Smooth muscle cell (in vitro differentiated cells): ENCODE measurements at regions not wholly inside any gene's neighbourhood (a gene's known extent, or its start where the extent isn't known, plus 50 kb on each side); places are given as distances from the start of the nearest gene placed in this dataset.

Source experiments
- DNase-seq: peaks from one replicate; lab custom pipeline; 2025; ENCODE audit not compliant: unreplicated experiment; lab: John Stamatoyannopoulos, UW
- H2AFZ ChIP-seq: fragments of 200-600 bp; sonication (generic); 2 replicates; pipeline ENCODE4 v1.6.0; 2016; ENCODE audit warnings: antibody characterized with exemption, low read depth, mild to moderate bottlenecking
- H3F3A ChIP-seq: fragments of 200-600 bp; sonication (generic); 2 replicates; pipeline ENCODE4 v1.6.0; 2017; ENCODE audit warnings: antibody characterized with exemption, low read depth
- H3K27ac ChIP-seq: fragments of 200-600 bp; sonication (generic); 2 replicates; pipeline ENCODE4 v1.5.1; 2016; ENCODE audit warnings: low read depth, mild to moderate bottlenecking
- H3K27me3 ChIP-seq: fragments of 200-600 bp; sonication (generic); 2 replicates; pipeline ENCODE4 v1.6.1; 2016; ENCODE audit warnings: low read depth, mild to moderate bottlenecking
- H3K36me3 ChIP-seq: fragments of 200-600 bp; sonication (generic); 2 replicates; pipeline ENCODE4 v1.5.1; 2016; ENCODE audit warnings: low read depth
- H3K4me1 ChIP-seq: fragments of 200-600 bp; sonication (generic); 2 replicates; pipeline ENCODE4 v1.5.1; 2016; ENCODE audit warnings: low read depth
- H3K4me2 ChIP-seq: fragments of 200-600 bp; sonication (generic); 2 replicates; pipeline ENCODE4 v1.6.0; 2016; ENCODE audit warnings: mild to moderate bottlenecking
- H3K4me3 ChIP-seq: fragments of 200-600 bp; sonication (generic); 2 replicates; pipeline ENCODE4 v1.5.1; 2016; ENCODE audit warnings: mild to moderate bottlenecking
- H3K79me2 ChIP-seq: fragments of 200-600 bp; sonication (generic); 2 replicates; pipeline ENCODE4 v1.6.0; 2016; ENCODE audit warnings: low read depth, mild to moderate bottlenecking
- H3K9ac ChIP-seq: fragments of 200-600 bp; sonication (generic); 2 replicates; pipeline ENCODE4 v1.6.0; 2016; ENCODE audit warnings: low read depth
- H3K9me3 ChIP-seq: fragments of 200-600 bp; sonication (generic); replicated peaks from 2 replicates; pipeline ENCODE4 v1.5.1; 2016; ENCODE audit warnings: low read depth
- H4K20me1 ChIP-seq: fragments of 200-600 bp; sonication (generic); 2 replicates; pipeline ENCODE4 v1.6.0; 2016; ENCODE audit warnings: low read depth
- WGBS: methylation state at CpG from one replicate; pipeline ENCODE4 v1.1.7; 2016; ENCODE audit warnings: low lambda C conversion rate; 5-methylcytosine and 5-hydroxymethylcytosine counted together
- TF ChIP-seq, protein P1 (sequence below): fragments of 200-600 bp; sonication (generic); IDR thresholded peaks from 2 replicates; pipeline ENCODE4 v1.5.1; 2017; ENCODE audit warnings: borderline replicate concordance, mild to moderate bottlenecking, antibody characterized with exemption; ENCODE audit not compliant: insufficient read depth, poor library complexity, severe bottlenecking

DNA sequence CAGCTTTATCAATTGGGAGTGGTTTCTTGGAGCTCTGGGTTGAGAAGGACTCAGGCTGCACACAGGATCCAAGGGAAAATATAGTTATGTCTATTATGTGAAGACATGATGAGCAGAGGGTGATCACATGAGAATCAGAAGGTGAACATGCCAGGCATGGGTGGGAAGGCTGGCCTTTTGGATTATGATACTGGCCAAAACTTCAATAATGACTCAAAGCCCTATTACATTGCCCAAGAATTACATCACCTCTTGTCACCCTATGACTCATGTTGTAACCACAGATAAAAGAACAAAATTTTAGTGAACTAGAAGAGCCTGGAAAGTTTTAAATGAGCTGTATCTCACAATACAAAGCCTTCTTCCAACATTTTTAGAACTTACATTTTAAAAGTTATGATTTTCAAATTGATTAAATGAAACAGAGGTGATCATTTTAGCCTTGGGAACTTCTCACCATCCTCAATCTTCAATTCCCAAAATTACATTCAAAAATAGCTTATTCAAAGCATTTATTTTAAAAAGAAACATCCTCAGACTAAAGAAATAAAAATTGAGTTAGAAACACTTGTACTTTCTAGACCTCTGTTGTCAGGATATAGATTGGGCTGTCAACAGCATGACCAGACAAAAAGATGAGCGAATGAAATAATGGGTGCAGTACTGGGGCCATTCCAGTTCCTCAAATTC is 428.3 kb downstream of the MBD2 start:
- Histone ChIP-seq H3K4me2 (peak overlapping the region; percentile 33), H3K36me3 (no peaks in the 10 kb centered on the region), H3K4me3 (no peak overlapping the region), H3F3A (no peaks in the 10 kb centered on the region), H3K27me3 (no peaks in the 10 kb centered on the region), H3K4me1 (peaks cover 8% of the 10 kb centered on the region), H2AFZ (no peak overlapping the region), H3K9ac (peak overlapping the region; percentile 53), H3K9me3 (no peaks in the 10 kb centered on the region), H3K27ac (peak overlapping the region; percentile 87), H3K79me2 (no peaks in the 10 kb centered on the region), H4K20me1 (no peaks in the 10 kb centered on the region)
- TF ChIP-seq, protein P1, sequence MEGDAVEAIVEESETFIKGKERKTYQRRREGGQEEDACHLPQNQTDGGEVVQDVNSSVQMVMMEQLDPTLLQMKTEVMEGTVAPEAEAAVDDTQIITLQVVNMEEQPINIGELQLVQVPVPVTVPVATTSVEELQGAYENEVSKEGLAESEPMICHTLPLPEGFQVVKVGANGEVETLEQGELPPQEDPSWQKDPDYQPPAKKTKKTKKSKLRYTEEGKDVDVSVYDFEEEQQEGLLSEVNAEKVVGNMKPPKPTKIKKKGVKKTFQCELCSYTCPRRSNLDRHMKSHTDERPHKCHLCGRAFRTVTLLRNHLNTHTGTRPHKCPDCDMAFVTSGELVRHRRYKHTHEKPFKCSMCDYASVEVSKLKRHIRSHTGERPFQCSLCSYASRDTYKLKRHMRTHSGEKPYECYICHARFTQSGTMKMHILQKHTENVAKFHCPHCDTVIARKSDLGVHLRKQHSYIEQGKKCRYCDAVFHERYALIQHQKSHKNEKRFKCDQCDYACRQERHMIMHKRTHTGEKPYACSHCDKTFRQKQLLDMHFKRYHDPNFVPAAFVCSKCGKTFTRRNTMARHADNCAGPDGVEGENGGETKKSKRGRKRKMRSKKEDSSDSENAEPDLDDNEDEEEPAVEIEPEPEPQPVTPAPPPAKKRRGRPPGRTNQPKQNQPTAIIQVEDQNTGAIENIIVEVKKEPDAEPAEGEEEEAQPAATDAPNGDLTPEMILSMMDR: no peak
- DNase-seq: no peak
- 86% methylated on average over 1 of the region's 1 CpG for WGBS

DNA sequence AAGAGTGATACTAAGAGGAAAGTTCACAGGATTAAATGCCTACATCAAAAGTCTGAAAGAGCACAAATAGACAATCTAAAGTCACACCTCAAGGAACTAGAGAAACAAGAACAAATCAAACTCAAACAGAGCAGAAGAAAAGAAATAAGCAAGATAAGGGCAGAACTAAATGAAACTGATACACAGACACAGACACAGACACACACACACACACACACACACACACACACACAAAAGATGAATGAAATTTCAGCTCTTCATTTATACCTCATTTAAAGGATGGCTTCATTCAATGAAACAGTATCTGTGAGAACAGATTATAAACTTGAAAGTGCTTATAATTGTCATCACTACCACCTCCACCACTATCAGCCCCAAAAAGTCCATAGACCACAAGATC is 428.9 kb downstream of the MBD2 start:
- Histone ChIP-seq H3K9me3 (no peaks in the 10 kb centered on the region), H4K20me1 (no peaks in the 10 kb centered on the region), H3K4me2 (peak overlapping the region; percentile 33), H3K27me3 (no peaks in the 10 kb centered on the region), H3K9ac (peak overlapping the region; percentile 29), H3K27ac (peak overlapping the region; percentile 87), H3K4me1 (peaks cover 8% of the 10 kb centered on the region), H3K4me3 (no peak overlapping the region), H3K79me2 (no peaks in the 10 kb centered on the region), H2AFZ (no peak overlapping the region), H3K36me3 (no peaks in the 10 kb centered on the region), H3F3A (no peaks in the 10 kb centered on the region)
- TF ChIP-seq, protein P1: no peak
- DNase-seq: no peak

DNA sequence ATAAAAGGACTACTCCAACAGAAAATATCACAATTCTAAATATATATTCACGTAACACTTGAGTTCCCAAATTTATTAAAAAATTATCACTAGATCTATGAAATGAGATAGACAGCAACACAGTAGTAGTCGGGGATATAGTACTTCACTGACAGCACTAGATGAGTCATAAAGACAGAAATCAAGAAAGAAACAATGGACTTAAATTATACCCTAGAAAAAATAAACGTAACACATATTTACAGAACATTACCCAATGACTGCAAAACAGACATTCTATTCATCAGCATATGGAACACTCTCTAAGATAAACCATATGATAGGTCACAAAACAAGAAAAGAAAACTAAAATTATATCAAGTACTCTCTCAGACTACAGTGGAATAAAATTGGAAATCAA is 429.4 kb downstream of the MBD2 start:
- Histone ChIP-seq H3K9me3 (no peaks in the 10 kb centered on the region), H3K36me3 (no peaks in the 10 kb centered on the region), H3K27ac (peak overlapping the region; percentile 87), H3K4me3 (no peak overlapping the region), H3K9ac (no peak overlapping the region), H4K20me1 (no peaks in the 10 kb centered on the region), H2AFZ (no peak overlapping the region), H3F3A (no peaks in the 10 kb centered on the region), H3K79me2 (no peaks in the 10 kb centered on the region), H3K27me3 (no peaks in the 10 kb centered on the region), H3K4me2 (peak overlapping the region; percentile 33), H3K4me1 (peaks cover 8% of the 10 kb centered on the region)
- WGBS: 69% methylated on average over 3 of the region's 3 CpGs
- TF ChIP-seq, protein P1: no peak
- no peak for DNase-seq

DNA sequence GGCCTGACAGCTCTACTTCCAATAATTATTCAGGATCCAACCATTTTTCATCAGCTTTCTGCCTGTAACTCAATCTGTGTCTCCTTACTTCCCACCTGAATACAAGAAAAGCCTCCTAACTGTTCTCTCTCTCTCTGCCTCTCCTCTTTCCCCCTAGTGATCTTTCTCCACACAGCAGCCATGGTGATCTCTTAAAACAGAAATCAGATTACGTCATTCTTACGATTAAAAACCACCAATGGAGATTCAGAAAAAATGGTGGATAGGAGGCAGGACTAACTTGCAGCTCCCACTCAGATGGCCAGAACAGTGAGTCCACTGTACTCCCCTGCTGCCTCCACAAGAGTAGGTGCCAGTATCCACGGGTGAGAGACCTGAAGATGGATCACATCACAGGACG is 431.7 kb downstream of the MBD2 start:
- H2AFZ ChIP-seq: no peak overlapping the region
- H3K27me3 ChIP-seq: no peaks in the 10 kb centered on the region
- H3K4me2 ChIP-seq: no peak overlapping the region
- no peaks in the 10 kb centered on the region for H3K79me2 ChIP-seq
- no peaks in the 10 kb centered on the region for H4K20me1 ChIP-seq
- TF ChIP-seq, protein P1: no peak
- WGBS: 93% methylated on average over 4 of the region's 4 CpGs
- no peak overlapping the region for H3K9ac ChIP-seq
- no peaks in the 10 kb centered on the region for H3K9me3 ChIP-seq
- no peaks in the 10 kb centered on the region for H3F3A ChIP-seq
- H3K27ac ChIP-seq: no peak overlapping the region
- peaks cover 5% of the 10 kb centered on the region for H3K4me1 ChIP-seq
- no peak for DNase-seq
- no peak overlapping the region for H3K4me3 ChIP-seq
- H3K36me3 ChIP-seq: no peaks in the 10 kb centered on the region
